Fibroblast of lung (primary cell): ENCODE measurements at regions not wholly inside any gene's neighbourhood (a gene's known extent, or its start where the extent isn't known, plus 50 kb on each side); places are given as distances from the start of the nearest gene placed in this dataset.

ENCODE experiments used
- DNase-seq, 2 donors: peaks; one replicate each; pipeline versions ENCODE4 v3.0.0 to v3.0.0-alpha.2; 2010; ENCODE audit warnings: low read depth in 2 of 2
- H2AFZ ChIP-seq: 2 replicates; pipeline ENCODE4 v1.5.1; 2012; ENCODE audit warnings: low read length, control low read depth, inconsistent platforms
- H3K27ac ChIP-seq: 2 replicates; pipeline ENCODE4 v1.5.1; 2011; ENCODE audit warnings: low read length, control low read depth; ENCODE audit not compliant: insufficient read depth
- H3K27me3 ChIP-seq: 2 replicates; pipeline ENCODE4 v1.5.1; 2011; ENCODE audit warnings: mild to moderate bottlenecking, low read length; ENCODE audit not compliant: control insufficient read depth, insufficient read depth
- H3K36me3 ChIP-seq: 2 replicates; pipeline ENCODE4 v1.5.1; 2011; ENCODE audit warnings: low read length; ENCODE audit not compliant: control insufficient read depth, insufficient read depth
- H3K4me1 ChIP-seq: 2 replicates; pipeline ENCODE4 v1.5.1; 2011; ENCODE audit warnings: low read length; ENCODE audit not compliant: control insufficient read depth, insufficient read depth; ENCODE audit errors: extremely low read depth
- H3K4me2 ChIP-seq: 2 replicates; pipeline ENCODE4 v1.5.1; 2011; ENCODE audit warnings: low read length, control low read depth; ENCODE audit not compliant: insufficient read depth; ENCODE audit errors: extremely low read depth
- H3K4me3 ChIP-seq, 4 experiments: fragments of 200-600 bp in 1 of 4; sonication (generic) in 1 of 4; replicated peaks in 1 of 4; 2 replicates each; pipeline ENCODE4 v1.5.1; 2011 to 2016; ENCODE audit warnings: low read length in 4 of 4, low read depth in 3 of 4, mild to moderate bottlenecking in 3 of 4, control low read depth in 2 of 4, inconsistent platforms in 1 of 4, mixed read lengths in 1 of 4; ENCODE audit not compliant: insufficient read depth in 1 of 4; ENCODE audit errors: control extremely low read depth in 1 of 4
- H3K79me2 ChIP-seq: 2 replicates; pipeline ENCODE4 v1.5.1; 2012; ENCODE audit warnings: mild to moderate bottlenecking, low read length, inconsistent platforms; ENCODE audit not compliant: control insufficient read depth, insufficient read depth
- H3K9ac ChIP-seq: 2 replicates; pipeline ENCODE4 v1.5.1; 2011; ENCODE audit warnings: mild to moderate bottlenecking, low read length, control low read depth; ENCODE audit not compliant: insufficient read depth
- H3K9me3 ChIP-seq: 2 replicates; pipeline ENCODE4 v1.5.1; 2012; ENCODE audit warnings: low read depth, low read length; ENCODE audit not compliant: control insufficient read depth, insufficient read depth
- H4K20me1 ChIP-seq: 2 replicates; pipeline ENCODE4 v1.5.1; 2011; ENCODE audit warnings: low read length; ENCODE audit not compliant: control insufficient read depth, insufficient read depth; ENCODE audit errors: extremely low read depth
- CTCF ChIP-seq, 2 donors: IDR thresholded peaks in 1 of 2; conservative IDR thresholded peaks in 1 of 2; 1 replicate in 1 of 2; 2 replicates in 1 of 2; pipeline ENCODE4 v1.5.1; 2011 to 2012; ENCODE audit warnings: low read length in 2 of 2, control low read depth in 1 of 2, inconsistent platforms in 1 of 2, low read depth in 1 of 2, mild to moderate bottlenecking in 1 of 2
- EZH2 ChIP-seq: IDR thresholded peaks from 2 replicates; pipeline ENCODE4 v1.5.1; 2012; ENCODE audit warnings: low read length, control low read depth, mild to moderate bottlenecking; ENCODE audit errors: missing control alignments

GRCh38 chr1:234852659-234853058, 242.7 kb upstream of the IRF2BP2 start:
- no peaks in the 10 kb centered on the region for H3K79me2 ChIP-seq
- no peaks in the 10 kb centered on the region for H3K36me3 ChIP-seq
- no peak overlapping the region for H3K9ac ChIP-seq
- H3K27ac ChIP-seq: no peak overlapping the region
- no peak overlapping the region for H3K4me2 ChIP-seq
- no peaks in the 10 kb centered on the region for H3K27me3 ChIP-seq
- no peaks in the 10 kb centered on the region for H3K9me3 ChIP-seq
- H3K4me1 ChIP-seq: peaks cover 5% of the 10 kb centered on the region
- no peak overlapping the region for H2AFZ ChIP-seq
- H3K4me3 ChIP-seq: no peak overlapping the region
- DNase-seq: no peak
- H4K20me1 ChIP-seq: no peaks in the 10 kb centered on the region
- TF ChIP-seq CTCF (conservative IDR thresholded peaks at IDR 0.05 in 1 of 2, IDR thresholded peaks at IDR 0.05 in 1 of 2; ENCODE audit: low read depth in 1 of 2, low read length in 2 of 2) (no peak), EZH2 (no peak)

GRCh38 chr1:234851450-234852438, 241.8 kb upstream of the IRF2BP2 start:
- H3K27me3 ChIP-seq: no peaks in the 10 kb centered on the region
- no peaks in the 10 kb centered on the region for H3K36me3 ChIP-seq
- H3K9me3 ChIP-seq: no peaks in the 10 kb centered on the region
- H3K4me1 ChIP-seq: peaks cover 5% of the 10 kb centered on the region
- no peaks in the 10 kb centered on the region for H3K79me2 ChIP-seq
- no peak overlapping the region for H2AFZ ChIP-seq
- no peak overlapping the region for H3K4me2 ChIP-seq
- no peak overlapping the region for H3K27ac ChIP-seq
- H3K9ac ChIP-seq: no peak overlapping the region
- DNase-seq: peak in 1 of 2 donors; percentile 70
- H3K4me3 ChIP-seq: no peak overlapping the region
- TF ChIP-seq CTCF (conservative IDR thresholded peaks at IDR 0.05 in 1 of 2, IDR thresholded peaks at IDR 0.05 in 1 of 2; ENCODE audit: low read depth in 1 of 2, low read length in 2 of 2) (no peak), EZH2 (no peak)
- no peaks in the 10 kb centered on the region for H4K20me1 ChIP-seq

- DNase-seq: peak in 1 of 2 donors; percentile 30
- Histone ChIP-seq H2AFZ (no peak overlapping the region), H3K4me1 (peaks cover 5% of the 10 kb centered on the region), H3K9ac (no peak overlapping the region), H4K20me1 (no peaks in the 10 kb centered on the region), H3K9me3 (no peaks in the 10 kb centered on the region), H3K4me2 (no peak overlapping the region), H3K4me3 (no peak overlapping the region), H3K79me2 (no peaks in the 10 kb centered on the region), H3K36me3 (no peaks in the 10 kb centered on the region), H3K27ac (no peak overlapping the region), H3K27me3 (no peaks in the 10 kb centered on the region)
- TF ChIP-seq EZH2 (no peak), CTCF (conservative IDR thresholded peaks at IDR 0.05 in 1 of 2, IDR thresholded peaks at IDR 0.05 in 1 of 2; ENCODE audit: low read depth in 1 of 2, low read length in 2 of 2) (no peak)
Measured at GRCh38 chr1:234849832-234850231, 239.9 kb upstream of the IRF2BP2 start.
